ENCODE measurements at regions not wholly inside any gene's neighbourhood (a gene's known extent, or its start where the extent isn't known, plus 50 kb on each side); places are given as distances from the start of the nearest gene placed in this dataset.

GRCh38 chr4:129561280-129561679, 465.3 kb downstream of the C4orf33 start:
- Histone ChIP-seq H2AFZ (ENCODE audit: low read length) (no peak overlapping the region), H3K27me3 (ENCODE audit: control insufficient read depth, insufficient read depth, low read length) (no peaks in the 10 kb centered on the region), H3K9ac (ENCODE audit: insufficient read depth, low read length) (no peak overlapping the region), H3K4me2 (ENCODE audit: extremely low read depth, insufficient read depth, low read length) (no peak overlapping the region), H3K9me3 (ENCODE audit: control insufficient read depth, insufficient read depth, low read depth, low read length) (no peaks in the 10 kb centered on the region), H3K79me2 (ENCODE audit: control insufficient read depth, insufficient read depth, low read length) (no peaks in the 10 kb centered on the region), H3K4me3 (replicated peaks in 1 of 4; ENCODE audit: control extremely low read depth in 1 of 4, insufficient read depth in 1 of 4, low read depth in 3 of 4, low read length in 4 of 4) (no peak overlapping the region), H3K4me1 (ENCODE audit: control insufficient read depth, extremely low read depth, insufficient read depth, low read length) (no peaks in the 10 kb centered on the region), H3K36me3 (ENCODE audit: control insufficient read depth, insufficient read depth, low read length) (no peaks in the 10 kb centered on the region), H4K20me1 (ENCODE audit: control insufficient read depth, extremely low read depth, insufficient read depth, low read length) (no peaks in the 10 kb centered on the region), H3K27ac (ENCODE audit: insufficient read depth, low read length) (no peak overlapping the region)
- TF ChIP-seq, protein P1, sequence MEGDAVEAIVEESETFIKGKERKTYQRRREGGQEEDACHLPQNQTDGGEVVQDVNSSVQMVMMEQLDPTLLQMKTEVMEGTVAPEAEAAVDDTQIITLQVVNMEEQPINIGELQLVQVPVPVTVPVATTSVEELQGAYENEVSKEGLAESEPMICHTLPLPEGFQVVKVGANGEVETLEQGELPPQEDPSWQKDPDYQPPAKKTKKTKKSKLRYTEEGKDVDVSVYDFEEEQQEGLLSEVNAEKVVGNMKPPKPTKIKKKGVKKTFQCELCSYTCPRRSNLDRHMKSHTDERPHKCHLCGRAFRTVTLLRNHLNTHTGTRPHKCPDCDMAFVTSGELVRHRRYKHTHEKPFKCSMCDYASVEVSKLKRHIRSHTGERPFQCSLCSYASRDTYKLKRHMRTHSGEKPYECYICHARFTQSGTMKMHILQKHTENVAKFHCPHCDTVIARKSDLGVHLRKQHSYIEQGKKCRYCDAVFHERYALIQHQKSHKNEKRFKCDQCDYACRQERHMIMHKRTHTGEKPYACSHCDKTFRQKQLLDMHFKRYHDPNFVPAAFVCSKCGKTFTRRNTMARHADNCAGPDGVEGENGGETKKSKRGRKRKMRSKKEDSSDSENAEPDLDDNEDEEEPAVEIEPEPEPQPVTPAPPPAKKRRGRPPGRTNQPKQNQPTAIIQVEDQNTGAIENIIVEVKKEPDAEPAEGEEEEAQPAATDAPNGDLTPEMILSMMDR (conservative IDR thresholded peaks at IDR 0.05 in 1 of 2, IDR thresholded peaks at IDR 0.05 in 1 of 2; ENCODE audit: low read depth in 1 of 2, low read length in 2 of 2): no peak
- DNase-seq (ENCODE audit: low read depth in 2 of 2): no peak

- no peak overlapping the region for H3K9ac ChIP-seq (ENCODE audit: insufficient read depth, low read length)
- TF ChIP-seq EZH2 (IDR thresholded peaks at IDR 0.05; ENCODE audit: low read length, missing control alignments): no peak
- TF ChIP-seq, protein P1 (conservative IDR thresholded peaks at IDR 0.05 in 1 of 2, IDR thresholded peaks at IDR 0.05 in 1 of 2; ENCODE audit: low read depth in 1 of 2, low read length in 2 of 2): no peak
- H3K9me3 ChIP-seq (ENCODE audit: control insufficient read depth, insufficient read depth, low read depth, low read length): no peaks in the 10 kb centered on the region
- no peaks in the 10 kb centered on the region for H4K20me1 ChIP-seq (ENCODE audit: control insufficient read depth, extremely low read depth, insufficient read depth, low read length)
- no peak overlapping the region for H3K4me3 ChIP-seq (replicated peaks in 1 of 4; ENCODE audit: control extremely low read depth in 1 of 4, insufficient read depth in 1 of 4, low read depth in 3 of 4, low read length in 4 of 4)
- DNase-seq (ENCODE audit: low read depth in 2 of 2): peak in 1 of 2 donors; percentile 52
- no peak overlapping the region for H2AFZ ChIP-seq (ENCODE audit: low read length)
- no peaks in the 10 kb centered on the region for H3K36me3 ChIP-seq (ENCODE audit: control insufficient read depth, insufficient read depth, low read length)
- H3K27ac ChIP-seq (ENCODE audit: insufficient read depth, low read length): no peak overlapping the region
- no peaks in the 10 kb centered on the region for H3K4me1 ChIP-seq (ENCODE audit: control insufficient read depth, extremely low read depth, insufficient read depth, low read length)
- H3K27me3 ChIP-seq (ENCODE audit: control insufficient read depth, insufficient read depth, low read length): no peaks in the 10 kb centered on the region
- H3K4me2 ChIP-seq (ENCODE audit: extremely low read depth, insufficient read depth, low read length): no peak overlapping the region
- no peaks in the 10 kb centered on the region for H3K79me2 ChIP-seq (ENCODE audit: control insufficient read depth, insufficient read depth, low read length)
Observed at GRCh38 chr4:129561886-129562671, 466.1 kb downstream of the C4orf33 start.

GRCh38 chr4:129565214-129565613, 469.3 kb downstream of the C4orf33 start:
- no peak overlapping the region for H2AFZ ChIP-seq (ENCODE audit: low read length)
- no peaks in the 10 kb centered on the region for H3K27me3 ChIP-seq (ENCODE audit: control insufficient read depth, insufficient read depth, low read length)
- H3K4me2 ChIP-seq (ENCODE audit: extremely low read depth, insufficient read depth, low read length): no peak overlapping the region
- H4K20me1 ChIP-seq (ENCODE audit: control insufficient read depth, extremely low read depth, insufficient read depth, low read length): no peaks in the 10 kb centered on the region
- no peak for DNase-seq (ENCODE audit: low read depth in 2 of 2)
- H3K36me3 ChIP-seq (ENCODE audit: control insufficient read depth, insufficient read depth, low read length): no peaks in the 10 kb centered on the region
- H3K27ac ChIP-seq (ENCODE audit: insufficient read depth, low read length): no peak overlapping the region
- no peaks in the 10 kb centered on the region for H3K4me1 ChIP-seq (ENCODE audit: control insufficient read depth, extremely low read depth, insufficient read depth, low read length)
- H3K4me3 ChIP-seq (replicated peaks in 1 of 4; ENCODE audit: control extremely low read depth in 1 of 4, insufficient read depth in 1 of 4, low read depth in 3 of 4, low read length in 4 of 4): no peak overlapping the region
- TF ChIP-seq, protein P1 (conservative IDR thresholded peaks at IDR 0.05 in 1 of 2, IDR thresholded peaks at IDR 0.05 in 1 of 2; ENCODE audit: low read depth in 1 of 2, low read length in 2 of 2): no peak
- no peaks in the 10 kb centered on the region for H3K9me3 ChIP-seq (ENCODE audit: control insufficient read depth, insufficient read depth, low read depth, low read length)
- H3K9ac ChIP-seq (ENCODE audit: insufficient read depth, low read length): no peak overlapping the region
- no peaks in the 10 kb centered on the region for H3K79me2 ChIP-seq (ENCODE audit: control insufficient read depth, insufficient read depth, low read length)

Data from fibroblast of lung (primary cell).